Erythroblast (primary cell): ENCODE measurements at regions not wholly inside any gene's neighbourhood (a gene's known extent, or its start where the extent isn't known, plus 50 kb on each side); places are given as distances from the start of the nearest gene placed in this dataset.
"Not testable (repeated sequence)": the region's sequence is repeated elsewhere in the genome, so short reads cannot be mapped to it uniquely, and the experiment has no call there.

Experiments
- DNase-seq, 2 experiments: peaks; one replicate each; lab custom pipeline; 2025; lab: John Stamatoyannopoulos, UW
- GATA1 ChIP-seq: IDR thresholded peaks from 2 replicates; pipeline ENCODE4 v1.6.1; 2011; ENCODE audit warnings: low read depth, mild to moderate bottlenecking, control low read depth, low read length, moderate library complexity
- POLR2A ChIP-seq: IDR thresholded peaks from 2 replicates; pipeline ENCODE4 v1.6.1; 2011; ENCODE audit warnings: mild to moderate bottlenecking, low read length

GRCh38 chr14:58899317-58899713, 261.6 kb downstream of the DACT1 start:
- TF ChIP-seq POLR2A (no peak), GATA1 (no peak)
- no peak for DNase-seq

DNA sequence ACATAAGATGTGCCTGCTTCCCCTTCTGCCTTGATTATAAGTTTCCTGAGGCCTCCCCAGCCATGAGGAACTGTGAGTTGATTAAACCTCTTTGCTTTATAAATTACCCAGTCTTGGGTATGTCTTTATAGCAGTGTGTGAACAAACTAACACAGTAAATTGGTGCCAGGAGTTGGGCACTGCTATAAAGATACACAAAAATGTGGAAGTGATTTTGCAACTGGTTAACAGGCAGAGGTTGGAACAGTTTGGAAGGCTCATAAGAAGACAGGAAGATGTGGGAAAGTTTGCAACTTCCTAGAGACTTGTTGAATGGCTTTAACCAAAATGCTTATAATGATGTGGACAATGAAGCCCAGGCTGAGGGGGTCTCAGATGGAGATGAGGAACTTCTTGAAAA, 264.1 kb downstream of the DACT1 start:
- TF ChIP-seq GATA1: no peak
- no peak for DNase-seq

- DNase-seq: no peak
- TF ChIP-seq POLR2A: no peak
- no peak for TF ChIP-seq GATA1
Observed at GRCh38 chr14:58904776-58905175, 267.0 kb downstream of the DACT1 start.

GRCh38 chr14:58907803-58908202, 270.0 kb downstream of the DACT1 start:
- TF ChIP-seq POLR2A (no peak), GATA1 (no peak)
- DNase-seq: no peak

- DNase-seq: no peak
- TF ChIP-seq POLR2A (no peak), GATA1 (no peak)
Observed at GRCh38 chr14:58912287-58912686, 274.5 kb downstream of the DACT1 start.

GRCh38 chr14:58912799-58913432, 275.2 kb downstream of the DACT1 start:
- no peak for DNase-seq
- TF ChIP-seq GATA1 (no peak), POLR2A (no peak)

DNA sequence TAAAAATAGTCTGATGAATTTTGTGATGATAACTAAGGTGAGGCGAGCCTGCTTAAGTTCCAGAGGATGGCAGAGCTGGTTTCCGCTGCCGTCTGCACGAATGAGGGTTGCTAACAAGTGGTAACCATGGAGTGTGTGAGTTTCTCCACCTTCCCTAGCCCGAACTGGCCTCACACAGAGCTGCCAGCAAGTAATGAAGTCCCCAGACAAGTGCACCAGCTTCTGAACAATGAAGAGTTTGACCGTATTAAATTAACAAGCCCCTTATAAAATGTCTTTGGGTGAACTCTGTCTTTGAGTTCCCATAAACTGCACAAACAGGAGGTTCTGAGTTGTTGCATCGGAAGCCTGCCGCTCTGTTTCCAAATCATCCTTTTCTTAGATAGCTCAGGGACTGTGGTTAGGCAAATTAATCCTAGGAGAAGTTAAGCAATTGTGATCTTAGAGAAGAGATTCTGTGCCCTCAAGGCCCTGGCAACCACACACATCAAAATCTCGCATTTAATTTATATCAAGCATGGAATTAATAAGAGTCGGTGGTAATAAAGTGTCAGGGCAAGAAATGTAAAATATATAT, 274.1 kb upstream of the DAAM1 start:
- DNase-seq: no peak
- no peak for TF ChIP-seq POLR2A
- TF ChIP-seq GATA1: no peak

- TF ChIP-seq POLR2A (no peak), GATA1 (no peak)
- DNase-seq: no peak
Observed at GRCh38 chr14:58915646-58916045, 272.8 kb upstream of the DAAM1 start.

DNA sequence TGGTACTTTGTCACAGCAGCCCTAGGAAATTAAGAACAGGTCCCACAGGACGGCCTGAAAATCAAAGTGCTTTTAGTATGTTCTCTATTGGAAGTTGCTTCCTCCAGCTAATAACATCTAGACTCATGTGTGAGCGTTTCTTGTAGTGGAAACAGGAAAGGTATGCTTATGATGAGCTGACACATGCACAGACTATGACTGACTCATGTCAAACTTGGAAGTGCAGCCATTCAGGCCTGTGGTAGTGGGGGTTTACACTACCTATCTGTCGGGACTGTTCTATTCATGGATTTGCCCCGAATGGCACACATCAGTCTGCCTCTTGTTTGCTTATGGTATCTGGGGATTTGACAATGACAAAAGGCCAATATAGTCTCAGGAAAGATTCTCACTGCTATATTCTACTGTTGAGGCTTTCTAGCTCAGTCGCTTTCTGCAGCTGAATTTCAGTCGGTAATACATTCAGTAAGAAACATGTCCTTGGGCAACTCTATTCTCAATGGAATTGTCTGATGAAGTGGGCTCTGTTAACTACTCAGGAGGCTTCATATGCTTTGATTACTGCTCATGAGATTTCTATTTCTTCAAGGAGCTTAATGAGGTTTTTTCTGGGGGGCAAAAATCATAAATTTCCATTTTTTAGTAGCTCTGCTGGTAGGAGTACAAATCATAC, 270.3 kb upstream of the DAAM1 start:
- TF ChIP-seq POLR2A: no peak
- no peak for TF ChIP-seq GATA1

DNA sequence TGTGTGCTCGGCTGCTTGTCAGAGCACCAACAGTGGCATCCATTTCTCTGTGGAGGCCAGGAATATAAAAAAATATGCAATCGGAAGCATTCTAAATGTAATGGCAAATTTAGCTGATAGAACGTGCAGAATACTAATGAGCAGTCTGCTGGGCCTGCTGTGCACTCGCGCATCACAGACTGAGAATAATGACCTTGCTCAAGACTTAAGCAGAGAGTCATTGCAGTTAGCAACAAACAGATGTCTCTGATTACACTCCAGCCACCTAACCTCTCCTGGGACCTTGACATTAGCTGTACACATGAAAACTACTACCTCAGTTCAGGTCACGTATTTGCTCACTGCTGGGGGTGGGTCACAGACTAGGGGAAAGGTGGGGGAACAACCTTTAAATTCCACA, 269.2 kb upstream of the DAAM1 start:
- TF ChIP-seq POLR2A (no peak), GATA1 (no peak)
- no peak for DNase-seq

More for the DNA sequence above, 270.3 kb upstream of the DAAM1 start:
- no peak for DNase-seq

GRCh38 chr14:58920230-58920629, 268.2 kb upstream of the DAAM1 start:
- no peak for TF ChIP-seq POLR2A
- DNase-seq: no peak

- DNase-seq: not testable (repeated sequence)
Observed at GRCh38 chr14:58922201-58922940, 266.1 kb upstream of the DAAM1 start.

- no peak for DNase-seq
- TF ChIP-seq GATA1: no peak
- TF ChIP-seq POLR2A: no peak
Observed at GRCh38 chr14:58923751-58924405, 264.6 kb upstream of the DAAM1 start.

DNA sequence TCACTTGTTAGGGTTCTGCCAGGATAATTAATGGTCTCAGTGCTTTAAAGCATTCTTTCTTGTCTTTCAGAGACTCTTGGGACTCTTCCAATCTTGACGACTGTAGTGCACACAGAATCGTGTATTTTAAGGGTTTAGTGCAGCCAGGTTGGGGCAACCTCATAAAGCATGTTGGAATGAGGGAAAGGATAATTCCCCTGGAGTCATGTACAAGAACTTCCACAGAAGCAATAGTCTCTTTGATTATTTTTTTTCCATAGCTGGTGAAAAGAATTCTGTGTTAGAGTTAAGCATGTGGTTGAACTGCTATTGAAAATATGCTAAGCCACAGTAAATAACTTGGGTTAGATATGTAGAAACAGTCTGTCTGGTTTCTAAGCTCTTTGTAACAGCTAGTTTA, 246.8 kb upstream of the DAAM1 start:
- no peak for TF ChIP-seq POLR2A
- no peak for TF ChIP-seq GATA1
- no peak for DNase-seq
